ENCODE measurements at regions not wholly inside any gene's neighbourhood (a gene's known extent, or its start where the extent isn't known, plus 50 kb on each side); places are given as distances from the start of the nearest gene placed in this dataset.

GRCh38 chr14:98997526-98998205, 274.3 kb downstream of the BCL11B start:
- H4K20me1 ChIP-seq (ENCODE audit: insufficient read depth): no peaks in the 10 kb centered on the region
- no peaks in the 10 kb centered on the region for H3F3A ChIP-seq (ENCODE audit: insufficient read depth, low read length, poor library complexity, severe bottlenecking)
- no peaks in the 10 kb centered on the region for H3K9me2 ChIP-seq (ENCODE audit: insufficient read depth, low read length)
- H3K79me2 ChIP-seq (replicated peaks; ENCODE audit: insufficient read depth, low read length): no peaks in the 10 kb centered on the region
- H3K9ac ChIP-seq (ENCODE audit: low read length): no peak overlapping the region
- no peak overlapping the region for H3K27ac ChIP-seq (ENCODE audit: low read length)
- H3K36me3 ChIP-seq (ENCODE audit: insufficient read depth, low read length): no peaks in the 10 kb centered on the region
- no peak overlapping the region for H3K4me2 ChIP-seq (ENCODE audit: low read length)
- no peak overlapping the region for H3K4me3 ChIP-seq (ENCODE audit: low read length)
- no peaks in the 10 kb centered on the region for H3K27me3 ChIP-seq (ENCODE audit: insufficient read depth, low read depth, low read length)
- H2AFZ ChIP-seq (ENCODE audit: low read depth, low read length): no peak overlapping the region
- TF ChIP-seq RAD21 (conservative IDR thresholded peaks at IDR 0.05) (no peak), MXI1 (conservative IDR thresholded peaks at IDR 0.05; ENCODE audit: poor library complexity, severe bottlenecking) (no peak), SMC3 (conservative IDR thresholded peaks at IDR 0.05; ENCODE audit: poor library complexity) (no peak), EZH2 (IDR thresholded peaks at IDR 0.05; ENCODE audit: borderline replicate concordance, insufficient read depth, low read length, poor library complexity, severe bottlenecking) (no peak), EP300 (conservative IDR thresholded peaks at IDR 0.05; ENCODE audit: poor library complexity, severe bottlenecking) (no peak), POLR2AphosphoS5 (IDR thresholded peaks at IDR 0.05) (no peak), TAF1 (IDR thresholded peaks at IDR 0.05; ENCODE audit: low read depth) (no peak)
- TF ChIP-seq, protein P1, sequence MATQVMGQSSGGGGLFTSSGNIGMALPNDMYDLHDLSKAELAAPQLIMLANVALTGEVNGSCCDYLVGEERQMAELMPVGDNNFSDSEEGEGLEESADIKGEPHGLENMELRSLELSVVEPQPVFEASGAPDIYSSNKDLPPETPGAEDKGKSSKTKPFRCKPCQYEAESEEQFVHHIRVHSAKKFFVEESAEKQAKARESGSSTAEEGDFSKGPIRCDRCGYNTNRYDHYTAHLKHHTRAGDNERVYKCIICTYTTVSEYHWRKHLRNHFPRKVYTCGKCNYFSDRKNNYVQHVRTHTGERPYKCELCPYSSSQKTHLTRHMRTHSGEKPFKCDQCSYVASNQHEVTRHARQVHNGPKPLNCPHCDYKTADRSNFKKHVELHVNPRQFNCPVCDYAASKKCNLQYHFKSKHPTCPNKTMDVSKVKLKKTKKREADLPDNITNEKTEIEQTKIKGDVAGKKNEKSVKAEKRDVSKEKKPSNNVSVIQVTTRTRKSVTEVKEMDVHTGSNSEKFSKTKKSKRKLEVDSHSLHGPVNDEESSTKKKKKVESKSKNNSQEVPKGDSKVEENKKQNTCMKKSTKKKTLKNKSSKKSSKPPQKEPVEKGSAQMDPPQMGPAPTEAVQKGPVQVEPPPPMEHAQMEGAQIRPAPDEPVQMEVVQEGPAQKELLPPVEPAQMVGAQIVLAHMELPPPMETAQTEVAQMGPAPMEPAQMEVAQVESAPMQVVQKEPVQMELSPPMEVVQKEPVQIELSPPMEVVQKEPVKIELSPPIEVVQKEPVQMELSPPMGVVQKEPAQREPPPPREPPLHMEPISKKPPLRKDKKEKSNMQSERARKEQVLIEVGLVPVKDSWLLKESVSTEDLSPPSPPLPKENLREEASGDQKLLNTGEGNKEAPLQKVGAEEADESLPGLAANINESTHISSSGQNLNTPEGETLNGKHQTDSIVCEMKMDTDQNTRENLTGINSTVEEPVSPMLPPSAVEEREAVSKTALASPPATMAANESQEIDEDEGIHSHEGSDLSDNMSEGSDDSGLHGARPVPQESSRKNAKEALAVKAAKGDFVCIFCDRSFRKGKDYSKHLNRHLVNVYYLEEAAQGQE (IDR thresholded peaks at IDR 0.05; ENCODE audit: borderline replicate concordance): no peak
- TF ChIP-seq, protein P2, sequence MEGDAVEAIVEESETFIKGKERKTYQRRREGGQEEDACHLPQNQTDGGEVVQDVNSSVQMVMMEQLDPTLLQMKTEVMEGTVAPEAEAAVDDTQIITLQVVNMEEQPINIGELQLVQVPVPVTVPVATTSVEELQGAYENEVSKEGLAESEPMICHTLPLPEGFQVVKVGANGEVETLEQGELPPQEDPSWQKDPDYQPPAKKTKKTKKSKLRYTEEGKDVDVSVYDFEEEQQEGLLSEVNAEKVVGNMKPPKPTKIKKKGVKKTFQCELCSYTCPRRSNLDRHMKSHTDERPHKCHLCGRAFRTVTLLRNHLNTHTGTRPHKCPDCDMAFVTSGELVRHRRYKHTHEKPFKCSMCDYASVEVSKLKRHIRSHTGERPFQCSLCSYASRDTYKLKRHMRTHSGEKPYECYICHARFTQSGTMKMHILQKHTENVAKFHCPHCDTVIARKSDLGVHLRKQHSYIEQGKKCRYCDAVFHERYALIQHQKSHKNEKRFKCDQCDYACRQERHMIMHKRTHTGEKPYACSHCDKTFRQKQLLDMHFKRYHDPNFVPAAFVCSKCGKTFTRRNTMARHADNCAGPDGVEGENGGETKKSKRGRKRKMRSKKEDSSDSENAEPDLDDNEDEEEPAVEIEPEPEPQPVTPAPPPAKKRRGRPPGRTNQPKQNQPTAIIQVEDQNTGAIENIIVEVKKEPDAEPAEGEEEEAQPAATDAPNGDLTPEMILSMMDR (IDR thresholded peaks at IDR 0.05; ENCODE audit: poor library complexity, severe bottlenecking): no peak
- H3K9me3 ChIP-seq (ENCODE audit: low read length): no peaks in the 10 kb centered on the region

DNA sequence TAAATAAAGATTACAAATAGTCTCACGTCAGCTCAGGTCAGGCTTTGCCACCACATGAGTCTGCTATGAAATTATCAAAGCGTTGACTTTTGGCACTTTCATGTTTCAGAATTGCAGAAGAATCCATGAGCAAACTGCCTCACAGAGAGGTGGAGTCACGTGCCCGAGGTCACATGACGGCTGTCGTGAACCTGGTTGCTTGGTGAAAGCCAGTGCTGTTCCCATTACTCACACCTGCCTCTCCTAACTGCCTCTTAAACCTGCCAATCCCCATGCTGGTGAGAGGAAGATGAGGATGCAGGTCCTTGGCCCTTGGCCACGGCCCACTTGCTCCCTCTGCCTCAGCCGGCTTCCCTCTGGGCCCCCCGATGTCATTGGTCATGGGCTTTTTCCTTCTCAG, 272.7 kb downstream of the BCL11B start:
- H3K79me2 ChIP-seq (replicated peaks; ENCODE audit: insufficient read depth, low read length): no peaks in the 10 kb centered on the region
- H3F3A ChIP-seq (ENCODE audit: insufficient read depth, low read length, poor library complexity, severe bottlenecking): no peaks in the 10 kb centered on the region
- no peaks in the 10 kb centered on the region for H4K20me1 ChIP-seq (ENCODE audit: insufficient read depth)
- no peak overlapping the region for H3K4me2 ChIP-seq (ENCODE audit: low read length)
- H2AFZ ChIP-seq (ENCODE audit: low read depth, low read length): no peak overlapping the region
- no peak overlapping the region for H3K9ac ChIP-seq (ENCODE audit: low read length)
- TF ChIP-seq, protein P2 (IDR thresholded peaks at IDR 0.05; ENCODE audit: poor library complexity, severe bottlenecking): no peak
- TF ChIP-seq EP300 (conservative IDR thresholded peaks at IDR 0.05; ENCODE audit: poor library complexity, severe bottlenecking) (no peak), RAD21 (conservative IDR thresholded peaks at IDR 0.05) (no peak), SMC3 (conservative IDR thresholded peaks at IDR 0.05; ENCODE audit: poor library complexity) (no peak), EZH2 (IDR thresholded peaks at IDR 0.05; ENCODE audit: borderline replicate concordance, insufficient read depth, low read length, poor library complexity, severe bottlenecking) (no peak), TAF1 (IDR thresholded peaks at IDR 0.05; ENCODE audit: low read depth) (no peak), POLR2AphosphoS5 (IDR thresholded peaks at IDR 0.05) (no peak), MXI1 (conservative IDR thresholded peaks at IDR 0.05; ENCODE audit: poor library complexity, severe bottlenecking) (no peak)
- TF ChIP-seq, protein P1 (IDR thresholded peaks at IDR 0.05; ENCODE audit: borderline replicate concordance): no peak
- H3K27ac ChIP-seq (ENCODE audit: low read length): no peak overlapping the region
- H3K9me2 ChIP-seq (ENCODE audit: insufficient read depth, low read length): no peaks in the 10 kb centered on the region
- no peak overlapping the region for H3K4me3 ChIP-seq (ENCODE audit: low read length)
- H3K27me3 ChIP-seq (ENCODE audit: insufficient read depth, low read depth, low read length): no peaks in the 10 kb centered on the region
- no peaks in the 10 kb centered on the region for H3K36me3 ChIP-seq (ENCODE audit: insufficient read depth, low read length)
- H3K9me3 ChIP-seq (ENCODE audit: low read length): no peaks in the 10 kb centered on the region

Measured in neural cell (in vitro differentiated cells).